Progenitor cell of endocrine pancreas (in vitro differentiated cells): ENCODE measurements at regions not wholly inside any gene's neighbourhood (a gene's known extent, or its start where the extent isn't known, plus 50 kb on each side); places are given as distances from the start of the nearest gene placed in this dataset.

ENCODE experiments used
- DNase-seq: peaks from one replicate; pipeline ENCODE4 v3.0.0; 2021; ENCODE audit warnings: low spot score; ENCODE audit not compliant: unreplicated experiment
- H3K27ac Mint-ChIP-seq: 2 replicates; pipeline ENCODE4 v1.8.0; 2021; ENCODE audit warnings: mild to moderate bottlenecking, moderate library complexity, mixed read lengths
- H3K27me3 Mint-ChIP-seq: 2 replicates; pipeline ENCODE4 v1.8.0; 2021; ENCODE audit warnings: mixed read lengths
- H3K36me3 Mint-ChIP-seq: 2 replicates; pipeline ENCODE4 v1.8.0; 2022; ENCODE audit warnings: mixed read lengths; ENCODE audit not compliant: insufficient read depth
- H3K4me1 Mint-ChIP-seq: 2 replicates; pipeline ENCODE4 v1.8.0; 2021; ENCODE audit warnings: low read depth, mixed read lengths
- H3K4me3 Mint-ChIP-seq: 2 replicates; pipeline ENCODE4 v1.8.0; 2021; ENCODE audit warnings: low read depth, mild to moderate bottlenecking, moderate library complexity, mixed read lengths
- H3K9me3 Mint-ChIP-seq: 2 replicates; pipeline ENCODE4 v1.8.0; 2021; ENCODE audit warnings: low read depth, mixed read lengths
- TF ChIP-seq, protein P1 (sequence below): fragments of 200-600 bp; sonication (generic); IDR thresholded peaks from one replicate; pipeline ENCODE4 v1.5.0; 2021; ENCODE audit warnings: antibody characterized with exemption, mild to moderate bottlenecking; ENCODE audit not compliant: unreplicated experiment

DNA sequence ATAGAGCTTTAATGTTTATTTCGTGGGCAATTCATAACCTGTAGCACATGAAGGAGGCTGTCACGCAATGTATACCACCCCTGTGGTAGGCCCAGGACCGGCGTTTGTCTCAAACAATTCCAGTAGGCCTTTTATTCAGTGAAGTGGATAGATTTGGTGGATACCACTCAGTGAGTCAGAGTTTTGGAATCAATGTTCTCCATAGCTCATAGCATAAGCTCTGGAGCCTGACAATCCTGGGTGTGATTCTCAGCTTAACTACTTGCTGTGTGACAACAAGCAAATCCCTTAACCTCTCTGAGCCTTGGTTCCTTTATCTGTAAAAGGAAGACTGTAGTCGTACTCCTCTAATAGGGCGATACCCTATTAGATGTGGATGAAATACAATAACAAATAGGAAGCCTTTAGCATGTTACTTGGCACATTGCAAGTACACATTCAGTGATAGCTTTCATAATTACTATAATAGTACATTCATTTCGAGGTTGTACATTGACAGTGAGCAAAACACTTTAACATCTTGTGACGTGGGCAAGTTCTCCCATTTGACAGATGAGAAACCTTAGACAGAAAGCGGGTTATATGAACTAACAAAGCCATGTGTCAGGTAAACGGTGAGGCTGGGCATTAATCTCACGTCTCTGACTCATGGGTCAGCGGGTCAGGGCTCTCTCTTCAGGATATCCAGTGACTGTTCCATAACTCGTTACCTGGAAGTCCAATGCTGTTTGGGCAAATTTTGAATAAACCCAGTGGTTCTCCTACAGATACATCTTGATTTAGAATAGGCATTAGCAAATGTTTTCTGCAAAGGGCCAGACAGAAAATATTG, 130.8 kb downstream of the C9orf152 start:
- no peak overlapping the region for H3K4me3 Mint-ChIP-seq
- no peak for DNase-seq

DNA sequence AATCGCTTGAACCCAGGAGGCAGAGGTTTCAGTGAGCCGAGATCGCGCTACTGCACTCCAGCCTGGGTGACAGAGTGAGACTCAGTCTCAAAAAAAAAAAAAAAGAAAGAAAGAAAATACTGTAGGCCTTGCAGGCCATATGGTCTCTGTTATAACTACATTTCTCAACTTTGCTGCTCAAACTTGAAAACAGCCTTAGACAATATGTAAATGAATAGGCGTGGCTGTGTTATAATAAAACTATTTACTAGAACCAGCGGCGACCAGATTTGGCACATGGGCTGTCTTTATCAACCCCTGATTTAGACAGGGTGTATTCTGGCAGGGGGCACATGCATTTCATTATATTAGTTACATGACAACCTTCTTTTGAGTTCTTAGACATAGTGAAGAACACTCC, 130.0 kb downstream of the C9orf152 start:
- Mint-ChIP-seq H3K27ac (no peak overlapping the region), H3K4me1 (peaks cover 23% of the 10 kb centered on the region), H3K9me3 (no peaks in the 10 kb centered on the region), H3K36me3 (no peaks in the 10 kb centered on the region), H3K4me3 (no peak overlapping the region), H3K27me3 (no peaks in the 10 kb centered on the region)
- TF ChIP-seq, protein P1, sequence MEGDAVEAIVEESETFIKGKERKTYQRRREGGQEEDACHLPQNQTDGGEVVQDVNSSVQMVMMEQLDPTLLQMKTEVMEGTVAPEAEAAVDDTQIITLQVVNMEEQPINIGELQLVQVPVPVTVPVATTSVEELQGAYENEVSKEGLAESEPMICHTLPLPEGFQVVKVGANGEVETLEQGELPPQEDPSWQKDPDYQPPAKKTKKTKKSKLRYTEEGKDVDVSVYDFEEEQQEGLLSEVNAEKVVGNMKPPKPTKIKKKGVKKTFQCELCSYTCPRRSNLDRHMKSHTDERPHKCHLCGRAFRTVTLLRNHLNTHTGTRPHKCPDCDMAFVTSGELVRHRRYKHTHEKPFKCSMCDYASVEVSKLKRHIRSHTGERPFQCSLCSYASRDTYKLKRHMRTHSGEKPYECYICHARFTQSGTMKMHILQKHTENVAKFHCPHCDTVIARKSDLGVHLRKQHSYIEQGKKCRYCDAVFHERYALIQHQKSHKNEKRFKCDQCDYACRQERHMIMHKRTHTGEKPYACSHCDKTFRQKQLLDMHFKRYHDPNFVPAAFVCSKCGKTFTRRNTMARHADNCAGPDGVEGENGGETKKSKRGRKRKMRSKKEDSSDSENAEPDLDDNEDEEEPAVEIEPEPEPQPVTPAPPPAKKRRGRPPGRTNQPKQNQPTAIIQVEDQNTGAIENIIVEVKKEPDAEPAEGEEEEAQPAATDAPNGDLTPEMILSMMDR = no peak
- no peak for DNase-seq

More for the DNA sequence above, 130.8 kb downstream of the C9orf152 start:
- H3K4me1 Mint-ChIP-seq = peaks cover 23% of the 10 kb centered on the region
- no peak overlapping the region for H3K27ac Mint-ChIP-seq
- TF ChIP-seq, protein P1 = no peak
- peaks cover 6% of the 10 kb centered on the region for H3K27me3 Mint-ChIP-seq
- no peaks in the 10 kb centered on the region for H3K36me3 Mint-ChIP-seq
- no peaks in the 10 kb centered on the region for H3K9me3 Mint-ChIP-seq

DNA sequence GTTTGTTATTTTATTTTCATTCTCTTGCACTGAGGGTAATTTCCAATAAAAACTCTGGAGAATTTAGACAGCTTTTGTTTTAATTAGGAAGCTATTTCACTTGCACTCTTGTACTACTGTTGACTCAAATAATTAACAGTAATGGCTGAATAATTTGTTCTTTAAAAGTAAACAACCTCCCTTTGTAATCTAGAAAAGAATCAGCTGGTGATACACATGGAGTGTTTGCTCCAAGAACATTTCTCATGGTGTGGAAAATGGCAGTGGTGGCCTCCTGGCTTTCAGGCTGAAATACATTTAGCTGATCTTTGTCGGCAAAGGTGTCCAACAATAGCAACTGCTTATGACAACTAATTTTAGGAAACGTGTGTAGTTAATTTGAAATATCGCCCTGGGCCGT, 129.4 kb downstream of the C9orf152 start:
- Mint-ChIP-seq H3K4me3 (no peak overlapping the region), H3K27ac (no peak overlapping the region), H3K4me1 (peaks cover 19% of the 10 kb centered on the region), H3K36me3 (no peaks in the 10 kb centered on the region), H3K27me3 (no peaks in the 10 kb centered on the region), H3K9me3 (no peaks in the 10 kb centered on the region)
- no peak for DNase-seq
- TF ChIP-seq, protein P1 = no peak

DNA sequence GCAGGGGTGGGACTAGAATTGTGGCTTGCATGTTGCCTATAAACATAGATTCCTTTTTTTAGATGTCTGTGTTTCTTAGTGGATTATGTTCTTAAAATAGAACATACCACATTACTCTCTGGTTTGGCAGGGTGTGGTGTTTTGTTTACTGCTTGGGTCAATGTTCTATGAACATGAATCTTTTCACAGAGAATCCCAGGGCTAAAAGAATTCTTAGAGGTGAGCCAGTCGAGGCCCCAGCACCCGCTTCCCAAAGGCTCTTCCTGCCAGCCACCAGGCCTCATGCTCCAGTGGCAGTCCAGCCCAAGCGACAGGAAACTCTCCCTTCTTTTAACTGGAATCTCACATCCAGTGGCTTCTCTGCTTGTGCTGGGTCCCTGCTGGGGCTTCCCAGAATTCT, 126.6 kb downstream of the C9orf152 start:
- TF ChIP-seq, protein P1 = no peak
- Mint-ChIP-seq H3K4me1 (peaks cover 15% of the 10 kb centered on the region), H3K4me3 (no peak overlapping the region), H3K36me3 (no peaks in the 10 kb centered on the region), H3K27me3 (no peaks in the 10 kb centered on the region), H3K27ac (no peak overlapping the region), H3K9me3 (peaks cover 3% of the 10 kb centered on the region)
- DNase-seq = no peak

DNA sequence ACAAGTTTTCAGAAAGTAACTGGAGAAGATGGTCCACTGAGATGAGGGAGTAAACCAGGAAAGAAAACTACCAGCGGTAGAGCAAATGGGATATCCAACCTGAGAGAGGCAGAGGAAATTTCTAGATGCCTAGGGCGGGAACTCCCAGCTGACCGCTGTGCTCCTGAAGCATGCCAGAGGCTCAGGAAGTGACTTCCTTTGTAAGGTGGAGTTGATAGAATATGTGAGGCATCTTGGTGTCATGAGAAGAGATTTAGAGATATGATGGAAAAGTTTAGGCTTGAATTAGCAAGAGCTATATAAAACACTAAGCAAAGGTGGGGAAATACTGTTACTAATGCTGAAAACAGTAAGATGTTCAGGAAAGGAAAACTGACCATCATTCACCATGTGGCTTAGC, 124.1 kb downstream of the C9orf152 start:
- H3K27ac Mint-ChIP-seq = no peak overlapping the region
- no peak overlapping the region for H3K4me3 Mint-ChIP-seq
- DNase-seq = no peak
- no peaks in the 10 kb centered on the region for H3K36me3 Mint-ChIP-seq
- peaks cover 3% of the 10 kb centered on the region for H3K9me3 Mint-ChIP-seq
- TF ChIP-seq, protein P1 = no peak
- no peaks in the 10 kb centered on the region for H3K27me3 Mint-ChIP-seq
- peaks cover 12% of the 10 kb centered on the region for H3K4me1 Mint-ChIP-seq
